Esophagus muscularis mucosa (tissue), 4 donors: ENCODE measurements at regions not wholly inside any gene's neighbourhood (a gene's known extent, or its start where the extent isn't known, plus 50 kb on each side); places are given as distances from the start of the nearest gene placed in this dataset.

Experiments used
- DNase-seq: peaks from one replicate; pipeline ENCODE4 v3.0.0-alpha.2; 2017; ENCODE audit errors: extremely low spot score
- H3K27ac ChIP-seq, 4 donors: fragments of 200-600 bp; sonication (generic); replicated peaks in 1 of 4; 1 replicate in 3 of 4; 2 replicates in 1 of 4; pipeline ENCODE4 v1.5.1; 2016 to 2019; ENCODE audit warnings: mild to moderate bottlenecking in 1 of 4
- H3K27me3 ChIP-seq, 4 donors: fragments of 200-600 bp; sonication (generic); one replicate each; pipeline versions ENCODE4 v1.5.1 to v1.6.0; 2016 to 2019
- H3K36me3 ChIP-seq, 4 donors: fragments of 200-600 bp; sonication (generic); one replicate each; pipeline ENCODE4 v1.5.1; 2016 to 2019
- H3K4me1 ChIP-seq, 4 donors: fragments of 200-600 bp; sonication (generic); one replicate each; pipeline ENCODE4 v1.5.1; 2016 to 2019
- H3K4me3 ChIP-seq, 4 donors: fragments of 200-600 bp; sonication (generic); 1 replicate in 2 of 4; 2 replicates in 2 of 4; pipeline ENCODE4 v1.5.1; 2016 to 2019; ENCODE audit warnings: mild to moderate bottlenecking in 4 of 4, moderate library complexity in 1 of 4
- H3K9me3 ChIP-seq, 4 donors: fragments of 200-600 bp; sonication (generic); 1 replicate in 3 of 4; 2 replicates in 1 of 4; pipeline ENCODE4 v1.5.1; 2016 to 2019
- CTCF ChIP-seq, 3 experiments: fragments of 200-600 bp in 2 of 3; fragments of 450-650 bp in 1 of 3; sonication (generic) in 2 of 3; IDR thresholded peaks; one replicate each; pipeline ENCODE4 v1.5.1; 2017 to 2019; ENCODE audit warnings: antibody characterized with exemption in 3 of 3, mild to moderate bottlenecking in 2 of 3, moderate library complexity in 1 of 3
- EP300 ChIP-seq: sonication (generic); formaldehyde crosslinking; IDR thresholded peaks from one replicate; pipeline ENCODE4 v1.6.1; 2017; ENCODE audit warnings: antibody characterized with exemption
- POLR2A ChIP-seq: fragments of 450-650 bp; IDR thresholded peaks from one replicate; pipeline ENCODE4 v1.6.1; 2017; ENCODE audit warnings: antibody characterized with exemption, moderate library complexity, mild to moderate bottlenecking, low read depth
- POLR2AphosphoS5 ChIP-seq, 2 donors: sonication (generic); formaldehyde crosslinking; IDR thresholded peaks; one replicate each; pipeline ENCODE4 v1.6.1; 2017; ENCODE audit warnings: antibody characterized with exemption in 2 of 2
- WGBS: methylation state at CpG from one replicate; pipeline ENCODE4 v1.1.5; 2018; 5-methylcytosine and 5-hydroxymethylcytosine counted together
- intact Hi-C: fragments of 100-400 bp; cut with DNase I; formaldehyde crosslinking; loops from one replicate; pipeline ENCODE4 v1.15.1; 2023

- intact Hi-C loops, result no loop called here
- Histone ChIP-seq H3K4me3 (no peak overlapping the region), H3K9me3 (peaks cover 0 to 9% (median 6%) of the 10 kb centered on the region in 4 donors), H3K27me3 (peaks cover 0 to 18% (median 0%) of the 10 kb centered on the region in 4 donors), H3K27ac (no peak overlapping the region), H3K36me3 (no peaks in the 10 kb centered on the region), H3K4me1 (no peaks in the 10 kb centered on the region)
- TF ChIP-seq CTCF (IDR thresholded peaks at IDR 0.05) (no peak), POLR2A (no peak), POLR2AphosphoS5 (IDR thresholded peaks at IDR 0.05) (no peak), EP300 (no peak)
- no peak for DNase-seq
- 80% methylated on average over 2 of the region's 2 CpGs for WGBS
Measured at GRCh38 chr12:115485503-115485902, 792.0 kb downstream of the MED13L start.

DNA sequence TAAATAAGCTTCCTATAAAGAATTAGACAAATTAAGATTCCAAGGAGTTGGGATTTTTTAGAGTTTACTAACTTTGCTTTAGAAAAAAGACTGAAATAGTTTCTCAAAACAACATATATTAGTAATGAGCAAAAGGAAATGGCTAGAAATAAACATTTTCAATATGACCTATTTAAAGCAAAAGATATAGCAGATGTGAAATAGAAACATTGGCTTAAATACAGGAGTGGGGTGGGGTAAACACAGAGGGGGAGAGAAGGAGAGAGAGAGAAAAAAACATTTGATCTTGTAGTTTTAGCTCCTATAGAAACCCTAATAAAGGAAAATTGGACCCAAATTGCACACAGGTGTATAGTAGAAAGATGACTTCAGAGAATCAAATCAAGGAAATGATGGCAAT lies 794.5 kb downstream of the MED13L start:
- DNase-seq, result no peak
- intact Hi-C loops, result no loop called here
- H3K36me3 ChIP-seq, result no peaks in the 10 kb centered on the region

GRCh38 chr12:115481141-115481540 lies 796.4 kb downstream of the MED13L start:
- Histone ChIP-seq H3K9me3 (peaks cover 0 to 9% (median 6%) of the 10 kb centered on the region in 4 donors), H3K36me3 (no peaks in the 10 kb centered on the region), H3K27me3 (no peaks in the 10 kb centered on the region), H3K27ac (no peak overlapping the region), H3K4me3 (no peak overlapping the region), H3K4me1 (no peaks in the 10 kb centered on the region)
- no peak for TF ChIP-seq POLR2AphosphoS5 (IDR thresholded peaks at IDR 0.05)
- no peak for TF ChIP-seq POLR2A
- TF ChIP-seq EP300, result no peak
- no peak for TF ChIP-seq CTCF (IDR thresholded peaks at IDR 0.05)
- DNase-seq, result no peak
- intact Hi-C loops, result no loop called here
- WGBS, result 67% methylated on average over 2 of the region's 2 CpGs

More for the DNA sequence above, 794.5 kb downstream of the MED13L start:
- peaks cover 0 to 9% (median 0%) of the 10 kb centered on the region in 4 donors for H3K27me3 ChIP-seq
- H3K4me1 ChIP-seq, result no peaks in the 10 kb centered on the region
- no peak for TF ChIP-seq EP300
- TF ChIP-seq POLR2A, result no peak
- TF ChIP-seq POLR2AphosphoS5 (IDR thresholded peaks at IDR 0.05), result no peak
- TF ChIP-seq CTCF (IDR thresholded peaks at IDR 0.05), result no peak
- H3K9me3 ChIP-seq, result peaks cover 0 to 9% (median 6%) of the 10 kb centered on the region in 4 donors
- H3K4me3 ChIP-seq, result no peak overlapping the region
- H3K27ac ChIP-seq, result no peak overlapping the region

DNA sequence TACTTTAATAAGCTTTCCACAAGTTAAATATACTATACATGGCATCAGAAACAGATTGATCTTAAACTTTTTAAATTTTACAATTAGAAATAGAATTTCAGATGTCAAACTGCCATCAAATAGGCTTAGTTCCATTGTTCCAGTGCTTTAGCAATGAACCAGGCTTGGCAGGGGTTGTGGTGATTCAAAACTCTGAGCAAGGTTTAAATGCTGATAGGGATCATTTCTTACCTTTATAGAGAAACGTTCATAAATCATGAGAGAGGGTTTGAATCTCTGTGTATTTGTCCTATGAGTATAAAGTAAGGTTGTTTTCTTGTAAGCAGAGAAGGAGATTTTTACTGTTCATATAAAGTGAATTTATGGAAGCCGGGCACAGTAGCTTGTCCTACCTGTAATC lies 794.5 kb upstream of the TBX3 start:
- Histone ChIP-seq H3K27me3 (no peaks in the 10 kb centered on the region), H3K36me3 (no peaks in the 10 kb centered on the region), H3K4me1 (no peaks in the 10 kb centered on the region), H3K9me3 (peaks cover 0 to 4% (median 0%) of the 10 kb centered on the region in 4 donors), H3K27ac (no peak overlapping the region), H3K4me3 (no peak overlapping the region)
- no peak for DNase-seq
- intact Hi-C loops, result no loop called here
- 74% methylated on average over 2 of the region's 2 CpGs for whole genome bisulfite sequencing
- no peak for TF ChIP-seq POLR2A
- no peak for TF ChIP-seq POLR2AphosphoS5 (IDR thresholded peaks at IDR 0.05)
- no peak for TF ChIP-seq CTCF (IDR thresholded peaks at IDR 0.05)
- no peak for TF ChIP-seq EP300

DNA sequence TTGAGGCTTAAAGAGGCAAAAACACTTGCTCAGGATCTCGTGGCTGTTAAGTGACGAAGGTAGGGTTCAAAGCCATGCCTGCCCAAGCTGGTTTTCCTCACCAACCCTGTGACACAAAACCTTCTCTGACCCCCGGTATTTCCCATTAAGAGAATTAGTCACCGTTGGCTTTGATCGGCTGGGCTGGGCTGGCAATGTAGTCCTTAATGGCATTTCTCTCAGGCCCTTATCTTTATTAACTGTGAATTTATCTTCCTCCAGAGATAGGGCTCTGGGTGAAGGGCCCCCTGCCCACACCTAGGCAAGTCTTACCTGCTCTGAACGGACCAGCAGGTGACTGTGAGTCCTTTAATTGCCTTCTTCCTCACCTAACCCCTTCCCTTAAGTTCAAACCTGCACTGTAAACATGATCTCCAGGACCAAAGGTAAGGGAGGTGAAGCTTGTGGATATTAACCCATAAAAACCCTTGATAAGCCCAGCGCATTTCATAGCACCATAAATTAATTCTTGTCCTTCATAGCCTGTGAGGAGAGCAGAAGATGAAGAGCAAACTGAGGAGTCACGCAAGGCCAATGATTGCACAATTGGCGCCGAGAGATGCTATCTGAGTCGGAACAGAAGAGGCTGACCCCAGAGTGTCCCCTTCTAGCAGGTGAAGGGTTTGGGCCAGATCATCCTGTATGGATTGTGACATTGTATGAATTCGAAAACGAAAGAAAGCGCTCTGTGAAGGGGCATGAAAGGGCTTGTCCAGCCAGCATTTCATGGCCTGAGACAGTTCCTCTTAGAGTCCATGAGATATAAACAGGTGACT lies 790.8 kb upstream of the TBX3 start:
- WGBS, result 93% methylated on average over 14 of the region's 14 CpGs
- TF ChIP-seq POLR2A (no peak), POLR2AphosphoS5 (IDR thresholded peaks at IDR 0.05) (no peak), EP300 (no peak), CTCF (IDR thresholded peaks at IDR 0.05) (no peak)
- intact Hi-C loops, result no loop called here

More for the DNA sequence above, 790.8 kb upstream of the TBX3 start:
- H3K9me3 ChIP-seq, result no peaks in the 10 kb centered on the region
- no peak overlapping the region for H3K27ac ChIP-seq
- no peak overlapping the region for H3K4me3 ChIP-seq
- no peaks in the 10 kb centered on the region for H3K27me3 ChIP-seq
- no peaks in the 10 kb centered on the region for H3K4me1 ChIP-seq
- no peak for DNase-seq
- no peaks in the 10 kb centered on the region for H3K36me3 ChIP-seq
